ENCODE measurements at regions not wholly inside any gene's neighbourhood (a gene's known extent, or its start where the extent isn't known, plus 50 kb on each side); places are given as distances from the start of the nearest gene placed in this dataset.
A peak's percentile ranks its signal among the peaks of the same experiment; 100 is the strongest.

GRCh38 chr3:124657138-124657537 is 73.1 kb upstream of the UMPS start:
- no peak for TF ChIP-seq POLR2A (IDR thresholded peaks at IDR 0.05)
- no peak for TF ChIP-seq CTCF (IDR thresholded peaks at IDR 0.05)
- intact Hi-C loops (cut with DNase I) = no loop called here
- Histone ChIP-seq H3K4me1 (peaks cover 0 to 37% (median 9%) of the 10 kb centered on the region in 4 donors), H3K27me3 (no peaks in the 10 kb centered on the region), H3K36me3 (peaks cover 0 to 19% (median 10%) of the 10 kb centered on the region in 4 donors), H3K9me3 (no peaks in the 10 kb centered on the region), H3K27ac (no peak overlapping the region), H3K4me3 (no peak overlapping the region)
- DNase-seq = no peak
- 75% methylated on average over 4 of the region's 4 CpGs for WGBS (ENCODE audit: insufficient coverage, low coverage, low lambda C conversion rate, missing lambda C conversion rate)
- no peak for ATAC-seq

- H3K4me1 ChIP-seq = peaks cover 0 to 43% (median 13%) of the 10 kb centered on the region in 4 donors
- TF ChIP-seq POLR2A (IDR thresholded peaks at IDR 0.05) = no peak
- TF ChIP-seq CTCF (IDR thresholded peaks at IDR 0.05) = no peak
- ATAC-seq (no peak), DNase-seq (no peak)
- no peaks in the 10 kb centered on the region for H3K9me3 ChIP-seq
- no peaks in the 10 kb centered on the region for H3K27me3 ChIP-seq
- intact Hi-C loops (cut with DNase I) = no loop called here
- 89% methylated on average over 10 of the region's 12 CpGs for WGBS (ENCODE audit: insufficient coverage, low coverage, low lambda C conversion rate, missing lambda C conversion rate)
- no peak overlapping the region for H3K4me3 ChIP-seq
- H3K27ac ChIP-seq = no peak overlapping the region
- peaks cover 0 to 19% (median 10%) of the 10 kb centered on the region in 4 donors for H3K36me3 ChIP-seq
Measured at GRCh38 chr3:124658270-124658669, 72.0 kb upstream of the UMPS start.

- DNase-seq (no peak), ATAC-seq (no peak)
- H3K4me1 ChIP-seq = peaks cover 0 to 43% (median 15%) of the 10 kb centered on the region in 4 donors
- H3K27me3 ChIP-seq = no peaks in the 10 kb centered on the region
- intact Hi-C loops (cut with DNase I) = no loop called here
- TF ChIP-seq POLR2A (IDR thresholded peaks at IDR 0.05) (no peak), CTCF (IDR thresholded peaks at IDR 0.05) (no peak)
- peaks cover 0 to 19% (median 10%) of the 10 kb centered on the region in 4 donors for H3K36me3 ChIP-seq
- 86% methylated on average over 1 of the region's 1 CpG for WGBS (ENCODE audit: insufficient coverage, low coverage, low lambda C conversion rate, missing lambda C conversion rate)
- H3K9me3 ChIP-seq = no peaks in the 10 kb centered on the region
- H3K27ac ChIP-seq = no peak overlapping the region
- H3K4me3 ChIP-seq = no peak overlapping the region
Measured at GRCh38 chr3:124659175-124659574, 71.1 kb upstream of the UMPS start.

- TF ChIP-seq CTCF (IDR thresholded peaks at IDR 0.05) (no peak), POLR2A (IDR thresholded peaks at IDR 0.05) (no peak)
- H3K27me3 ChIP-seq = no peaks in the 10 kb centered on the region
- no peak for DNase-seq
- WGBS (ENCODE audit: insufficient coverage, low coverage, low lambda C conversion rate, missing lambda C conversion rate) = 100% methylated on average over 1 of the region's 1 CpG
- peaks cover 0 to 42% (median 15%) of the 10 kb centered on the region in 4 donors for H3K4me1 ChIP-seq
- intact Hi-C loops (cut with DNase I) = no loop called here
- no peak for ATAC-seq
- H3K36me3 ChIP-seq = peaks cover 0 to 19% (median 9%) of the 10 kb centered on the region in 4 donors
- no peak overlapping the region for H3K4me3 ChIP-seq
- H3K9me3 ChIP-seq = no peaks in the 10 kb centered on the region
- H3K27ac ChIP-seq = no peak overlapping the region
Measured at GRCh38 chr3:124660599-124660998, 69.7 kb upstream of the UMPS start.

GRCh38 chr3:124663690-124664089 is 66.6 kb upstream of the UMPS start:
- peaks cover 0 to 40% (median 18%) of the 10 kb centered on the region in 4 donors for H3K4me1 ChIP-seq
- no peak for ATAC-seq
- no peaks in the 10 kb centered on the region for H3K27me3 ChIP-seq
- H3K27ac ChIP-seq = peak overlapping the region in 2 of 3 donors; percentile 14 to 92
- intact Hi-C loops (cut with DNase I) = no loop called here
- H3K36me3 ChIP-seq = peaks cover 0 to 8% (median 1%) of the 10 kb centered on the region in 4 donors
- no peak for DNase-seq
- H3K4me3 ChIP-seq = no peak overlapping the region
- TF ChIP-seq CTCF (IDR thresholded peaks at IDR 0.05) (no peak), POLR2A (IDR thresholded peaks at IDR 0.05) (no peak)
- no peaks in the 10 kb centered on the region for H3K9me3 ChIP-seq
- 77% methylated on average over 2 of the region's 2 CpGs for WGBS (ENCODE audit: insufficient coverage, low coverage, low lambda C conversion rate, missing lambda C conversion rate)

Measured in right lobe of liver (tissue), 6 donors.